Breast epithelium (tissue), 4 donors: ENCODE measurements at regions not wholly inside any gene's neighbourhood (a gene's known extent, or its start where the extent isn't known, plus 50 kb on each side); places are given as distances from the start of the nearest gene placed in this dataset.
A peak's percentile ranks its signal among the peaks of the same experiment; 100 is the strongest.

Source experiments
- DNase-seq, 2 donors: peaks; one replicate each; pipeline ENCODE4 v3.0.0-alpha.2; 2019; ENCODE audit warnings: low spot score in 2 of 2
- H3K27ac ChIP-seq, 2 donors: fragments of 200-600 bp; sonication (generic) in 1 of 2; one replicate each; pipeline ENCODE4 v1.5.1; 2016 to 2019; ENCODE audit warnings: mild to moderate bottlenecking in 1 of 2
- H3K27me3 ChIP-seq, 2 donors: fragments of 200-600 bp; sonication (generic) in 1 of 2; one replicate each; pipeline versions ENCODE4 v1.5.1 to v1.6.0; 2017 to 2019; ENCODE audit warnings: control low read depth in 1 of 2, mild to moderate bottlenecking in 1 of 2
- H3K36me3 ChIP-seq: fragments of 200-600 bp; one replicate; pipeline ENCODE4 v1.5.1; 2019
- H3K4me1 ChIP-seq, 2 donors: fragments of 200-600 bp; sonication (generic); one replicate each; pipeline ENCODE4 v1.5.1; 2016 to 2019; ENCODE audit warnings: control low read depth in 1 of 2
- H3K4me3 ChIP-seq, 3 donors: fragments of 200-600 bp; sonication (generic); 1 replicate in 2 of 3; 2 replicates in 1 of 3; pipeline ENCODE4 v1.5.1; 2016 to 2019; ENCODE audit warnings: mild to moderate bottlenecking in 3 of 3, moderate library complexity in 2 of 3
- H3K9me3 ChIP-seq, 2 donors: fragments of 200-600 bp; sonication (generic) in 1 of 2; one replicate each; pipeline ENCODE4 v1.5.1; 2016 to 2019; ENCODE audit warnings: control low read depth in 1 of 2
- POLR2A ChIP-seq: fragments of 450-650 bp; IDR thresholded peaks from one replicate; pipeline ENCODE4 v1.6.1; 2016; ENCODE audit warnings: antibody characterized with exemption, mild to moderate bottlenecking, moderate library complexity
- POLR2AphosphoS5 ChIP-seq, 3 donors: sonication (generic); formaldehyde crosslinking; IDR thresholded peaks; one replicate each; pipeline ENCODE4 v1.6.1; 2017; ENCODE audit warnings: antibody characterized with exemption in 3 of 3
- intact Hi-C: fragments of 100-400 bp; cut with DNase I; formaldehyde crosslinking; loops from one replicate; pipeline ENCODE4 v1.15.1; 2023; ENCODE audit warnings: low total_unique reads
- TF ChIP-seq, protein P1 (sequence below), 3 donors: fragments of 450-650 bp; IDR thresholded peaks; one replicate each; pipeline ENCODE4 v1.5.1; 2016 to 2017; ENCODE audit warnings: antibody characterized with exemption in 3 of 3, mild to moderate bottlenecking in 3 of 3, moderate library complexity in 3 of 3

DNA sequence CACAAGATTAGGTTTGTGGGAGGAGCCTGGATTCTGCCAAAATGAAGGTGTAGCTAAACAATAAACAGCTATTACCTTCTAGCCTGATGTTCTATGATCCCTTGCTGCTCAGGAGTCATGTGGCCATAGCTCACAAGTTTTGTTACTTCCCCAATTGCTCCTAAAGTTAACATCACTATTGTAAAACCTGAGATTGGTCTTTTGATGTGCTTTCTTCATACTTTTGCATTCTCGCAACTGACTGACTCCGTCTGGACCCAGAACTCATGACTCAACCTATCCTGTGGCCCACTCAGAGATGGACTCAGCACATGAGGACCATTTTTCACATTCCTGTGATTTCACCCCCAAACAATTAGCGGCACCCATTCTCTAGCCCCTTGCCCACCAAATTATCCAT is 69.1 kb downstream of the PTGS2 start:
- Histone ChIP-seq H3K27me3 (no peaks in the 10 kb centered on the region), H3K36me3 (no peaks in the 10 kb centered on the region), H3K27ac (no peak overlapping the region), H3K4me1 (no peaks in the 10 kb centered on the region), H3K9me3 (no peaks in the 10 kb centered on the region), H3K4me3 (no peak overlapping the region)
- TF ChIP-seq POLR2A, result no peak
- no peak for TF ChIP-seq POLR2AphosphoS5 (IDR thresholded peaks at IDR 0.05)
- TF ChIP-seq, protein P1, sequence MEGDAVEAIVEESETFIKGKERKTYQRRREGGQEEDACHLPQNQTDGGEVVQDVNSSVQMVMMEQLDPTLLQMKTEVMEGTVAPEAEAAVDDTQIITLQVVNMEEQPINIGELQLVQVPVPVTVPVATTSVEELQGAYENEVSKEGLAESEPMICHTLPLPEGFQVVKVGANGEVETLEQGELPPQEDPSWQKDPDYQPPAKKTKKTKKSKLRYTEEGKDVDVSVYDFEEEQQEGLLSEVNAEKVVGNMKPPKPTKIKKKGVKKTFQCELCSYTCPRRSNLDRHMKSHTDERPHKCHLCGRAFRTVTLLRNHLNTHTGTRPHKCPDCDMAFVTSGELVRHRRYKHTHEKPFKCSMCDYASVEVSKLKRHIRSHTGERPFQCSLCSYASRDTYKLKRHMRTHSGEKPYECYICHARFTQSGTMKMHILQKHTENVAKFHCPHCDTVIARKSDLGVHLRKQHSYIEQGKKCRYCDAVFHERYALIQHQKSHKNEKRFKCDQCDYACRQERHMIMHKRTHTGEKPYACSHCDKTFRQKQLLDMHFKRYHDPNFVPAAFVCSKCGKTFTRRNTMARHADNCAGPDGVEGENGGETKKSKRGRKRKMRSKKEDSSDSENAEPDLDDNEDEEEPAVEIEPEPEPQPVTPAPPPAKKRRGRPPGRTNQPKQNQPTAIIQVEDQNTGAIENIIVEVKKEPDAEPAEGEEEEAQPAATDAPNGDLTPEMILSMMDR (IDR thresholded peaks at IDR 0.05), result no peak
- intact Hi-C loops, result no loop called here
- no peak for DNase-seq

DNA sequence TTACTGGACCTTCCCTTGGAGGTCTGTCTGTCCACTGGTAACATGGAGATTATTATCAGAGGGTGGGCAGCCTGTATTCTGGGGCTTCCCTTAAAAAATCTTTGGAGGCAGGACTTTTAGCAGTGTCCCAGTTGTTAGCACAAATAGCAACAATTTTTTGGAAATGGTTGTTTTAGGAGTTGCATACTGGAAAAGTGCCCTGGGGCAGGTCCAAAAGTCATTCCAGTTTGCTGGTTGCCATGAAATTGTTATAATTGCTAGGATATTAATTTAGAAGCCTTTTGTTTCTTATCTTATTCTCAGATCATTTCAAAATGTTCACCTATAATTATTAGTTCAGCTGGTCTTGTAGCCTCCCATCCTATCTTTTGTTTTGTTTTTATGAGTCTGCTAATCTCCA is 71.0 kb downstream of the PTGS2 start:
- Histone ChIP-seq H3K4me1 (no peaks in the 10 kb centered on the region), H3K9me3 (no peaks in the 10 kb centered on the region), H3K27ac (no peak overlapping the region), H3K36me3 (no peaks in the 10 kb centered on the region), H3K27me3 (no peaks in the 10 kb centered on the region), H3K4me3 (no peak overlapping the region)
- intact Hi-C loops, result loop anchor here (5.0 to 10.0 kb wide), 2 partner anchors 376 to 678 kb away; no protein-coding TSS in a partner anchor
- no peak for DNase-seq
- TF ChIP-seq, protein P1 (IDR thresholded peaks at IDR 0.05), result no peak
- TF ChIP-seq POLR2AphosphoS5 (IDR thresholded peaks at IDR 0.05), result no peak
- no peak for TF ChIP-seq POLR2A

DNA sequence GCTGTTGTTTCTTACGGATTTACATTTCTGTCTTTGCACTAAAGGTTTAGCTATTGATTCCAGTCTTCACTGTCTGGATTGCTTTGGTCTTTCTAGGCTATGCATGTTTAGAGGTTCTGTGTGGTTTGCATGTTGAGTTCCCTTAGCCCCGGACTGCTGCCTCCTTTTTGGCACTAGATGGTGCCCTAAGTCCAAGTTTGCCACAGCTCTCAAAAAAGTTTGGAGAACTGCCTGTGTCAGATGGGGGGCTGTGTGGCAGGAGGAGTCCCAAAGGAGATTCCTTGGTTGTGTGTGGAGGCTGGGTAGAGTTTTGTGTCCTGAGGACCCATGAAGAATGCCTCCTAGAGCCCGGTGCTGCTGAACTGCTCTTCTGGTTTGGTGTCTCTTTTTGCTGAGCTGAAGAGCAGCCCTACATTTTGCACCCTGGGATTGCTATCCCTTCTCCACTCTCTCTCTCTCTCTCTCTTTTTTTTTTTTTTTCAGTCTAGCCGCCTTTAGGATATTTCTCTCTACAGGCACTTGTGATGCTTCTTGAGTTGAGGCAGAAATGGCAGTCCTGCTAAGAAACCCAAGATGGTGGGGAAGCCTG is 74.4 kb downstream of the PTGS2 start:
- TF ChIP-seq, protein P1 (IDR thresholded peaks at IDR 0.05), result peak in 1 of 3 donors; percentile 36
- no peak for TF ChIP-seq POLR2A
- H3K36me3 ChIP-seq, result no peaks in the 10 kb centered on the region
- no peaks in the 10 kb centered on the region for H3K9me3 ChIP-seq
- no peak for DNase-seq
- no peak overlapping the region for H3K27ac ChIP-seq
- no peaks in the 10 kb centered on the region for H3K4me1 ChIP-seq
- no peaks in the 10 kb centered on the region for H3K27me3 ChIP-seq
- H3K4me3 ChIP-seq, result no peak overlapping the region
- intact Hi-C loops, result loop anchor here (5.0 to 10.0 kb wide), 2 partner anchors 379 to 681 kb away; no protein-coding TSS in a partner anchor

DNA sequence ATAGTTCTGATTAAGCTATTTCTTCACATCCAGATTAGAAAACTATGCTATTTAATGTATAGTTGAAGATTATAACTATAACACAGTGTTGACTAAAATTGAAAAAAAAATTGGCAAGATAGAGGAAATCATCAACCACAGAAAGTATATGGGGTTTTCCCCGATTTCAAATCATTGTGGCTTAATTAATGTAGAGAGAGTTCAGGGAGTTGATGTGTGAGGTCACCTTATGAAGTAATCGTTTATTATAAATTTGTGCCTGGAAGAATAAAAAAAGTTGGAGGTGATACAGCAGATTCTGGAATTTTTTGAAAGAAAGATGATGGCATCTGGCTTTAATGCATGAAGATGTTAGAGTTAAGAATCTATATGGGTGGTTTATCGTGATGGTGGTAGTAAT is 84.3 kb downstream of the PTGS2 start:
- TF ChIP-seq, protein P1 (IDR thresholded peaks at IDR 0.05), result no peak
- no peak for TF ChIP-seq POLR2A
- no peak for TF ChIP-seq POLR2AphosphoS5 (IDR thresholded peaks at IDR 0.05)
- Histone ChIP-seq H3K36me3 (no peaks in the 10 kb centered on the region), H3K9me3 (peaks cover 0 to 27% of the 10 kb centered on the region in 2 donors), H3K27ac (no peak overlapping the region), H3K4me1 (no peaks in the 10 kb centered on the region), H3K27me3 (no peaks in the 10 kb centered on the region), H3K4me3 (no peak overlapping the region)
- DNase-seq, result no peak
- intact Hi-C loops, result no loop called here

DNA sequence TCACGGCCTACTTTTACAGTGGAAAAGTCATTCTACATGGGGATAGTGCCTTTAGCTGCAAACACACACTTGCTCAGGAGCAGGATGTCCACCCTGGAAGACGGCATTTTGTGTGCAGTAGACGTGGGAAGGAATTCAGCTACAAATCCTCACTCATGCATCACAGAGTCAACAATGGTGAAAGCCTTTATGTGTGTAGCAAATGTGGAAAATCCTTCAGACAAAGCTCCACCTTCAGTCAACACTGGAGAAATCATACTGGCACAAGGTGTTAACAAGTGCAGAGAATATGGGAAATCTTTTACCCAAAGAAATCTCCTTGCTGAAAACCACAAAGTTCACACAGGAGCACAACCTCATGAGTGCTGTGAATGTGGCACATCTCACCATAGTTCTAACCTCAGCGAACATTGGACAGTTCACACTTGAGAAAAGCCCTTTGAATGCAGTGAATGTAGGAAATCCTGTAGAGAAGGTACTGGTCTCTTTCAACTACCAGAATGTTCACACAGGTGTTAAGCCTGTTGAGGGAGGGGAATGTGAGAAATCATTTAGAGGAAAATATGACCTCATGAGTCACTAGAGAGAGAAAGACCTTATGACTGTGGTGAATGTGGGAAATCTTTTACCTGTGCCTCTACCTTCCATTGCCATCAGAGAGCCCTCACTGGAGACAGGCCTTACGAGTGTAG is 101.8 kb downstream of the PTGS2 start:
- DNase-seq, result no peak
- Histone ChIP-seq H3K4me1 (no peaks in the 10 kb centered on the region), H3K9me3 (peaks cover 4 to 5% of the 10 kb centered on the region in 2 donors), H3K27me3 (no peaks in the 10 kb centered on the region), H3K4me3 (no peak overlapping the region), H3K27ac (no peak overlapping the region), H3K36me3 (no peaks in the 10 kb centered on the region)
- intact Hi-C loops, result no loop called here
- TF ChIP-seq, protein P1 (IDR thresholded peaks at IDR 0.05), result no peak
- TF ChIP-seq POLR2AphosphoS5 (IDR thresholded peaks at IDR 0.05) (no peak), POLR2A (no peak)
